ENCODE measurements at regions not wholly inside any gene's neighbourhood (a gene's known extent, or its start where the extent isn't known, plus 50 kb on each side); places are given as distances from the start of the nearest gene placed in this dataset.

- TF ChIP-seq GATA2 (IDR thresholded peaks at IDR 0.05; ENCODE audit: low read depth, low read length), result no peak
- TF ChIP-seq GATA3 (IDR thresholded peaks at IDR 0.05; ENCODE audit: low read depth, low read length), result no peak
These were observed 543.8 kb downstream of the CSNK1G3 start for GRCh38 chr5:124055751-124056150.

All from SH-SY5Y (cell line).